ENCODE measurements at regions not wholly inside any gene's neighbourhood (a gene's known extent, or its start where the extent isn't known, plus 50 kb on each side); places are given as distances from the start of the nearest gene placed in this dataset.

- no peaks in the 10 kb centered on the region for H3K4me1 ChIP-seq (ENCODE audit: control insufficient read depth, low read depth, low read length)
- no peaks in the 10 kb centered on the region for H3K79me2 ChIP-seq (ENCODE audit: control insufficient read depth, insufficient read depth, low read length)
- H3K4me2 ChIP-seq (ENCODE audit: low read length), result no peak overlapping the region
- no peak overlapping the region for H3K4ac ChIP-seq (ENCODE audit: low read depth, low read length)
- no peak overlapping the region for H2BK120ac ChIP-seq (ENCODE audit: low read depth, low read length)
- H4K5ac ChIP-seq (ENCODE audit: low read length), result no peak overlapping the region
- no peaks in the 10 kb centered on the region for H3K79me1 ChIP-seq (ENCODE audit: low read length)
- H3K18ac ChIP-seq (ENCODE audit: low read length), result no peak overlapping the region
- H3K23ac ChIP-seq (ENCODE audit: low read length), result no peak overlapping the region
- no peak overlapping the region for H3K4me3 ChIP-seq (ENCODE audit: low read length)
- no peak overlapping the region for H2AK5ac ChIP-seq (ENCODE audit: low read length)
- no peak overlapping the region for H4K8ac ChIP-seq (ENCODE audit: low read depth, low read length)
- no peak overlapping the region for H3K27ac ChIP-seq (ENCODE audit: low read depth, low read length)
- H3K36me3 ChIP-seq (ENCODE audit: control insufficient read depth, insufficient read depth, low read length), result no peaks in the 10 kb centered on the region
- no peak overlapping the region for H2BK15ac ChIP-seq (replicated peaks; ENCODE audit: low read depth)
- no peak overlapping the region for H3K56ac ChIP-seq (ENCODE audit: low read length)
- no CpG with 5 or more reads among the region's 2 CpGs for WGBS (ENCODE audit: extremely low coverage, insufficient coverage, low lambda C conversion rate)
- DNase-seq, result no peak
- H2BK5ac ChIP-seq (ENCODE audit: low read length), result no peak overlapping the region
- H3K9ac ChIP-seq (ENCODE audit: low read length), result no peak overlapping the region
- no peaks in the 10 kb centered on the region for H3K27me3 ChIP-seq (ENCODE audit: insufficient read depth, low read length, poor library complexity)
These were observed 193.7 kb upstream of the GMDS start for GRCh38 chr6:2439082-2439481.

- Histone ChIP-seq H2BK120ac (ENCODE audit: low read depth, low read length) (no peak overlapping the region), H3K18ac (ENCODE audit: low read length) (no peak overlapping the region), H3K27me3 (ENCODE audit: insufficient read depth, low read length, poor library complexity) (no peaks in the 10 kb centered on the region), H3K4me1 (ENCODE audit: control insufficient read depth, low read depth, low read length) (no peaks in the 10 kb centered on the region), H4K8ac (ENCODE audit: low read depth, low read length) (no peak overlapping the region), H3K79me1 (ENCODE audit: low read length) (no peaks in the 10 kb centered on the region), H3K23ac (ENCODE audit: low read length) (no peak overlapping the region), H3K56ac (ENCODE audit: low read length) (no peak overlapping the region), H2AK5ac (ENCODE audit: low read length) (no peak overlapping the region), H3K4me3 (ENCODE audit: low read length) (no peak overlapping the region), H3K79me2 (ENCODE audit: control insufficient read depth, insufficient read depth, low read length) (no peaks in the 10 kb centered on the region), H3K9ac (ENCODE audit: low read length) (no peak overlapping the region), H2BK15ac (replicated peaks; ENCODE audit: low read depth) (no peak overlapping the region), H2BK5ac (ENCODE audit: low read length) (no peak overlapping the region), H3K36me3 (ENCODE audit: control insufficient read depth, insufficient read depth, low read length) (no peaks in the 10 kb centered on the region), H4K5ac (ENCODE audit: low read length) (no peak overlapping the region), H3K4ac (ENCODE audit: low read depth, low read length) (no peak overlapping the region), H3K27ac (ENCODE audit: low read depth, low read length) (no peak overlapping the region), H3K4me2 (ENCODE audit: low read length) (no peak overlapping the region)
- WGBS (ENCODE audit: extremely low coverage, insufficient coverage, low lambda C conversion rate), result no CpG with 5 or more reads among the region's 23 CpGs
- no peak for DNase-seq
These were observed 191.2 kb upstream of the GMDS start for GRCh38 chr6:2436410-2437154.

GRCh38 chr6:2435323-2435722 lies 189.9 kb upstream of the GMDS start:
- Histone ChIP-seq H3K27ac (ENCODE audit: low read depth, low read length) (no peak overlapping the region), H2BK15ac (replicated peaks; ENCODE audit: low read depth) (no peak overlapping the region), H3K4me3 (ENCODE audit: low read length) (no peak overlapping the region), H3K79me1 (ENCODE audit: low read length) (no peaks in the 10 kb centered on the region), H2BK120ac (ENCODE audit: low read depth, low read length) (no peak overlapping the region), H3K56ac (ENCODE audit: low read length) (no peak overlapping the region), H4K5ac (ENCODE audit: low read length) (no peak overlapping the region), H3K4me1 (ENCODE audit: control insufficient read depth, low read depth, low read length) (no peaks in the 10 kb centered on the region), H3K4ac (ENCODE audit: low read depth, low read length) (no peak overlapping the region), H3K18ac (ENCODE audit: low read length) (no peak overlapping the region), H3K9ac (ENCODE audit: low read length) (no peak overlapping the region), H3K36me3 (ENCODE audit: control insufficient read depth, insufficient read depth, low read length) (no peaks in the 10 kb centered on the region), H3K23ac (ENCODE audit: low read length) (no peak overlapping the region), H3K79me2 (ENCODE audit: control insufficient read depth, insufficient read depth, low read length) (no peaks in the 10 kb centered on the region), H2BK5ac (ENCODE audit: low read length) (no peak overlapping the region), H2AK5ac (ENCODE audit: low read length) (no peak overlapping the region), H4K8ac (ENCODE audit: low read depth, low read length) (no peak overlapping the region), H3K27me3 (ENCODE audit: insufficient read depth, low read length, poor library complexity) (no peaks in the 10 kb centered on the region), H3K4me2 (ENCODE audit: low read length) (no peak overlapping the region)
- WGBS (ENCODE audit: extremely low coverage, insufficient coverage, low lambda C conversion rate), result no CpG with 5 or more reads among the region's 9 CpGs
- no peak for DNase-seq

- Histone ChIP-seq H3K4me2 (ENCODE audit: low read length) (no peak overlapping the region), H3K79me2 (ENCODE audit: control insufficient read depth, insufficient read depth, low read length) (no peaks in the 10 kb centered on the region), H2BK5ac (ENCODE audit: low read length) (no peak overlapping the region), H3K9ac (ENCODE audit: low read length) (no peak overlapping the region), H3K4me3 (ENCODE audit: low read length) (no peak overlapping the region), H4K8ac (ENCODE audit: low read depth, low read length) (no peak overlapping the region), H3K79me1 (ENCODE audit: low read length) (no peaks in the 10 kb centered on the region), H3K4me1 (ENCODE audit: control insufficient read depth, low read depth, low read length) (no peaks in the 10 kb centered on the region), H3K18ac (ENCODE audit: low read length) (no peak overlapping the region), H3K23ac (ENCODE audit: low read length) (no peak overlapping the region), H2AK5ac (ENCODE audit: low read length) (no peak overlapping the region), H3K4ac (ENCODE audit: low read depth, low read length) (no peak overlapping the region), H3K27ac (ENCODE audit: low read depth, low read length) (no peak overlapping the region), H2BK15ac (replicated peaks; ENCODE audit: low read depth) (no peak overlapping the region), H3K56ac (ENCODE audit: low read length) (no peak overlapping the region), H4K5ac (ENCODE audit: low read length) (no peak overlapping the region), H3K27me3 (ENCODE audit: insufficient read depth, low read length, poor library complexity) (no peaks in the 10 kb centered on the region), H3K36me3 (ENCODE audit: control insufficient read depth, insufficient read depth, low read length) (no peaks in the 10 kb centered on the region), H2BK120ac (ENCODE audit: low read depth, low read length) (no peak overlapping the region)
- no peak for DNase-seq
- WGBS (ENCODE audit: extremely low coverage, insufficient coverage, low lambda C conversion rate), result no CpG with 5 or more reads among the region's 6 CpGs
These were observed 189.5 kb upstream of the GMDS start for GRCh38 chr6:2434912-2435311.

GRCh38 chr6:2434116-2434515 lies 188.7 kb upstream of the GMDS start:
- Histone ChIP-seq H3K79me1 (ENCODE audit: low read length) (no peaks in the 10 kb centered on the region), H3K18ac (ENCODE audit: low read length) (no peak overlapping the region), H2BK15ac (replicated peaks; ENCODE audit: low read depth) (no peak overlapping the region)

GRCh38 chr6:2433711-2434110 lies 188.3 kb upstream of the GMDS start:
- Histone ChIP-seq H2BK15ac (replicated peaks; ENCODE audit: low read depth) (no peak overlapping the region), H3K79me1 (ENCODE audit: low read length) (no peaks in the 10 kb centered on the region), H4K8ac (ENCODE audit: low read depth, low read length) (no peak overlapping the region), H3K4me2 (ENCODE audit: low read length) (no peak overlapping the region), H2BK120ac (ENCODE audit: low read depth, low read length) (no peak overlapping the region), H3K4ac (ENCODE audit: low read depth, low read length) (no peak overlapping the region), H2AK5ac (ENCODE audit: low read length) (no peak overlapping the region), H3K56ac (ENCODE audit: low read length) (no peak overlapping the region), H3K18ac (ENCODE audit: low read length) (no peak overlapping the region), H3K36me3 (ENCODE audit: control insufficient read depth, insufficient read depth, low read length) (no peaks in the 10 kb centered on the region), H3K4me1 (ENCODE audit: control insufficient read depth, low read depth, low read length) (no peaks in the 10 kb centered on the region), H3K9ac (ENCODE audit: low read length) (no peak overlapping the region), H3K27me3 (ENCODE audit: insufficient read depth, low read length, poor library complexity) (no peaks in the 10 kb centered on the region), H3K4me3 (ENCODE audit: low read length) (no peak overlapping the region), H3K79me2 (ENCODE audit: control insufficient read depth, insufficient read depth, low read length) (no peaks in the 10 kb centered on the region), H4K5ac (ENCODE audit: low read length) (no peak overlapping the region), H3K23ac (ENCODE audit: low read length) (no peak overlapping the region), H2BK5ac (ENCODE audit: low read length) (no peak overlapping the region), H3K27ac (ENCODE audit: low read depth, low read length) (no peak overlapping the region)
- no CpG with 5 or more reads among the region's 9 CpGs for WGBS (ENCODE audit: extremely low coverage, insufficient coverage, low lambda C conversion rate)
- DNase-seq, result no peak

More at GRCh38 chr6:2434116-2434515, 188.7 kb upstream of the GMDS start:
- Histone ChIP-seq H3K27ac (ENCODE audit: low read depth, low read length) (no peak overlapping the region), H3K4me3 (ENCODE audit: low read length) (no peak overlapping the region), H2BK120ac (ENCODE audit: low read depth, low read length) (no peak overlapping the region), H2BK5ac (ENCODE audit: low read length) (no peak overlapping the region), H3K23ac (ENCODE audit: low read length) (no peak overlapping the region), H3K4me1 (ENCODE audit: control insufficient read depth, low read depth, low read length) (no peaks in the 10 kb centered on the region), H4K8ac (ENCODE audit: low read depth, low read length) (no peak overlapping the region), H3K56ac (ENCODE audit: low read length) (no peak overlapping the region), H3K27me3 (ENCODE audit: insufficient read depth, low read length, poor library complexity) (no peaks in the 10 kb centered on the region), H3K9ac (ENCODE audit: low read length) (no peak overlapping the region), H4K5ac (ENCODE audit: low read length) (no peak overlapping the region), H2AK5ac (ENCODE audit: low read length) (no peak overlapping the region), H3K36me3 (ENCODE audit: control insufficient read depth, insufficient read depth, low read length) (no peaks in the 10 kb centered on the region), H3K79me2 (ENCODE audit: control insufficient read depth, insufficient read depth, low read length) (no peaks in the 10 kb centered on the region), H3K4ac (ENCODE audit: low read depth, low read length) (no peak overlapping the region), H3K4me2 (ENCODE audit: low read length) (no peak overlapping the region)
- peak; percentile 25 for DNase-seq
- no CpG with 5 or more reads among the region's 6 CpGs for WGBS (ENCODE audit: extremely low coverage, insufficient coverage, low lambda C conversion rate)

All from mesendoderm (in vitro differentiated cells).